ENCODE measurements at regions not wholly inside any gene's neighbourhood (a gene's known extent, or its start where the extent isn't known, plus 50 kb on each side); places are given as distances from the start of the nearest gene placed in this dataset.

DNA sequence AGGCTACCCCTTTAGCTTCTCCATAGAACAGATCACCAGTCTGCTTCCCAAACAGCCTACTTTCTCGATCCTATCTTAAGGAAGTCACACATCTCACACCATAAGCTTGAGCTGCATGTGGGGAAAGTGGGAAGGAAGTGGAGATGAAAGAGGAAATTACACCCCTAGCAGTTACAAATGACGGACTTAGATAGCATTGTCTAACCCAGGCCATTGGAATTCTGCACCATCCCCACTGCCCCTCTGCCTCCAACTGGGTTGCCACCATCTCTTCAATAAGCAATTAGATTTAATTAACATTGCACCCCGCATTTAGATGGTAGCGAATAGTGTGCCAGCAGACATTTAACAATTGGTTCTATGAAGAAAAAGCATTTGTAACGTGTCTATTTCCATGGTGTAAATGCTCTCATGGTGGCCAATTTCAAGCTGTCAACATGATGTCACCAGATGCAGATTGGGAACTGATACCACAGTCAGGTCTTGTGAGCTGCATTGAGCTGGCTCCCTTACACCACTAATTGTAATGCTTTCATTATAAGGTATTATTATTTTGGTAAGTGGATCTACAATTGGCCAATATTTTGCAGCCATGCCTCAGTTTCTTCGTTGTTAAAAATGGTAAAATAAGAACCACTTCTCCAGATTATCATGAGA is 124.7 kb downstream of the CD24 start:
- no peak for DNase-seq (ENCODE audit: low read depth, low spot score)
- POLR2A ChIA-PET, result no interaction called here
- H3K4me3 ChIP-seq (ENCODE audit: low read depth, low read length), result no peak overlapping the region

DNA sequence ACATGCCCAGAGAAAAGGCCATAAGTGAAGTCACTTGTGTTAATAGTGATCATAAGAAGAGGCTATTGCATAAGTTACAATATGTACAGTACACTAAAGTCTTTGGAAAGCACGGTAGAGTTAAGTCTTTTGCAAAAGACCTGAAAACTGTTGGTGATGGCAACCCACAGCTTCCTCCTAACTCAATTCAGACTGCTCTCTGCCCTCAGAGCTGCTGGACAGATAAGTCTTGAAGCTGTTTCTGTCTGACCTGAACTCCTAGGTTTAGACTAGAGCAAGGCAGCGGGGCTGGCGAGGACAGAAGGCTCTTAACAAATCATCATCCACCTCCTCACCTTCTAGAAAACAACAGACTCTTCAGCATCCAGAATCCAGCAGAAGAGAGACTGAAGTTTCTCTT is 125.4 kb downstream of the CD24 start:
- H3K27ac ChIP-seq (ENCODE audit: low read depth, low read length), result no peak overlapping the region
- no peak overlapping the region for H3K4me3 ChIP-seq (ENCODE audit: low read depth, low read length)
- CTCF ChIA-PET, result no interaction called here
- DNase-seq (ENCODE audit: low read depth, low spot score), result no peak
- H3K27me3 ChIP-seq (ENCODE audit: control insufficient read depth, insufficient read depth, low read length), result no peaks in the 10 kb centered on the region
- TF ChIP-seq, protein P1, sequence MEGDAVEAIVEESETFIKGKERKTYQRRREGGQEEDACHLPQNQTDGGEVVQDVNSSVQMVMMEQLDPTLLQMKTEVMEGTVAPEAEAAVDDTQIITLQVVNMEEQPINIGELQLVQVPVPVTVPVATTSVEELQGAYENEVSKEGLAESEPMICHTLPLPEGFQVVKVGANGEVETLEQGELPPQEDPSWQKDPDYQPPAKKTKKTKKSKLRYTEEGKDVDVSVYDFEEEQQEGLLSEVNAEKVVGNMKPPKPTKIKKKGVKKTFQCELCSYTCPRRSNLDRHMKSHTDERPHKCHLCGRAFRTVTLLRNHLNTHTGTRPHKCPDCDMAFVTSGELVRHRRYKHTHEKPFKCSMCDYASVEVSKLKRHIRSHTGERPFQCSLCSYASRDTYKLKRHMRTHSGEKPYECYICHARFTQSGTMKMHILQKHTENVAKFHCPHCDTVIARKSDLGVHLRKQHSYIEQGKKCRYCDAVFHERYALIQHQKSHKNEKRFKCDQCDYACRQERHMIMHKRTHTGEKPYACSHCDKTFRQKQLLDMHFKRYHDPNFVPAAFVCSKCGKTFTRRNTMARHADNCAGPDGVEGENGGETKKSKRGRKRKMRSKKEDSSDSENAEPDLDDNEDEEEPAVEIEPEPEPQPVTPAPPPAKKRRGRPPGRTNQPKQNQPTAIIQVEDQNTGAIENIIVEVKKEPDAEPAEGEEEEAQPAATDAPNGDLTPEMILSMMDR (IDR thresholded peaks at IDR 0.05; ENCODE audit: low read depth, low read length), result no peak
- no peaks in the 10 kb centered on the region for H3K9me3 ChIP-seq (ENCODE audit: control insufficient read depth, insufficient read depth, low read length)
- POLR2A ChIA-PET, result no interaction called here

More for the DNA sequence above, 124.7 kb downstream of the CD24 start:
- CTCF ChIA-PET, result interaction anchor here (0.6 kb wide), 1 partner anchor 200 kb away, joined by 3 read pairs; no protein-coding TSS in a partner anchor
- no peaks in the 10 kb centered on the region for H3K9me3 ChIP-seq (ENCODE audit: control insufficient read depth, insufficient read depth, low read length)
- H3K27me3 ChIP-seq (ENCODE audit: control insufficient read depth, insufficient read depth, low read length), result no peaks in the 10 kb centered on the region
- no peak overlapping the region for H3K27ac ChIP-seq (ENCODE audit: low read depth, low read length)
- TF ChIP-seq, protein P1 (IDR thresholded peaks at IDR 0.05; ENCODE audit: low read depth, low read length), result no peak

DNA sequence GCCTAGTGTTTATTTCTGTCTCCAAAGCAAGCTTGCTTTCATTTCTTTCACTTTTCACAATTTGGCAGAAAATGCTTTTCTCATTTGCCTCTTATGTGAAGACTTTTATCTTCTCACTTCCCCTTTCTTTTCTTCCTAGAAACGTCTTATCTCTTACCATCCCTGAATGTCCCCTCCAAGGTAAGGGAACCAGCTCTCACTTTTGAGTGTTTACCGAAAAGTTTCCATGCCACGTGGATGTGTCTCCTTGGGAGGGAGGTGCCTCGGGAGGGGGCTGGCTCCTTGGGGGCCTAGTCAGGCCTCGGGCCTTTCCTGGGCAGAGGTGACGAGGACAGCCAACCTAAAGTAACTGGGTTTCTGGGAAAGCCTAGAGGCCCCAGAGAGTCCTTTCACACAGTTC is 127.4 kb downstream of the CD24 start:
- H3K27me3 ChIP-seq (ENCODE audit: control insufficient read depth, insufficient read depth, low read length), result no peaks in the 10 kb centered on the region
- H3K27ac ChIP-seq (ENCODE audit: low read depth, low read length), result no peak overlapping the region
- DNase-seq (ENCODE audit: low read depth, low spot score), result no peak
- TF ChIP-seq, protein P1 (IDR thresholded peaks at IDR 0.05; ENCODE audit: low read depth, low read length), result no peak
- ChIA-PET CTCF (no interaction called here), POLR2A (no interaction called here)
- H3K4me3 ChIP-seq (ENCODE audit: low read depth, low read length), result no peak overlapping the region
- no peaks in the 10 kb centered on the region for H3K9me3 ChIP-seq (ENCODE audit: control insufficient read depth, insufficient read depth, low read length)

DNA sequence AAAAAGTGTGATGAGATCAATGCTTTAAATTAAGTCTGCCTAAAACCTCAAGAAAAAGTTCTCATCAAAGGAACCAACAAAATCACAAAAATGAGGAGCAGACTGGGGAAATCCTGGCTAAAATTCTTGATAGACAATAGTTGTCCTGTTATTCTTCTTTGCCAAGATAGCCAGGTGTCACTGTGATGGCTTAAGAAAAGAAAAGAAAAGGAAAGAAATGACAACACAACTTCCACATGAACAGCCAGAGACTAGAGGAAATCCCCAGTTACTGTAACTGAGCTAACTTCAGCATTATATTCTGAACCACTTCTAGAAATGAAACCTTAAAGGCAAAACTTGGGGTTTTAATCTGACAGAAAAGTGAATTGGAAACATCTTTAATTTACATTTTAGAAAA is 129.6 kb downstream of the CD24 start:
- POLR2A ChIA-PET, result no interaction called here

DNA sequence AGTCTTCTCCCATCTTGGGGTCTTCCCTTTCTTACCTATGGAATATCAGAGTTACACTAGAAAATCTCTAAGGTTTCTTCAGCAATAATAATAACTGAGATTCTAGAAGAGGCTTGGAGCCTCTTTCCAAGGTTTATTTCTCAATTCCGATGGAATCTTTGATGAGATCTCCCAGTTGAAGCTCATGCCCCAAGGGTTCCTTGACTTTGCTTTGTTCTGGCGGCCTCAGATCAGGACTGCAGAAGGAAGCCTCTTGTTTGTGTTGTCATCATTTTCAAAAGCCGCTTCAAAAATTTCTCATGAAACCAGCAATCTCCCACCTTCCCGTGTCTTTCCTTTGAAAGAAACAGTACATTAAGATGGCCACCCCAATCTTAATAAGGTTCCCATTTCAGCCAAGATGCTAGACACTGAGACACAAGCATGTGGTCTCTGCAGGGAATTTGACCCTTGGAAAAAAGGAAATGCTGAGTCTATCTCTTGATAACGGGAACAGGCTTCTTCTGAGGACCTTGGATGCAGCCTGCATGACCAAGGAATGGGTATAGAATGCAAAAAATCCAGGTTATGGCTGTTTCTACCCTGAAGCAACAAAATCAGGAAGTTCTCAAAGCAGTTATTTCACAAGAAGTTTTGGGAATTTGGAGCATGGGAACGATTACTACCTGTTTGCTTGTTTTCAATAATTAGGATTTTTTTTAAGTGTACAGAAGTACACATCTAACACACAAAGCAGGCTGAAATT is 141.6 kb downstream of the CD24 start:
- TF ChIP-seq, protein P1 (IDR thresholded peaks at IDR 0.05; ENCODE audit: low read depth, low read length), result no peak
- peaks cover 3% of the 10 kb centered on the region for H3K27me3 ChIP-seq (ENCODE audit: control insufficient read depth, insufficient read depth, low read length)
- DNase-seq (ENCODE audit: low read depth, low spot score), result no peak
- H3K27ac ChIP-seq (ENCODE audit: low read depth, low read length), result no peak overlapping the region
- H3K4me3 ChIP-seq (ENCODE audit: low read depth, low read length), result no peak overlapping the region
- POLR2A ChIA-PET, result no interaction called here
- no peaks in the 10 kb centered on the region for H3K9me3 ChIP-seq (ENCODE audit: control insufficient read depth, insufficient read depth, low read length)
- CTCF ChIA-PET, result no interaction called here

More for the DNA sequence above, 129.6 kb downstream of the CD24 start:
- Histone ChIP-seq H3K27me3 (ENCODE audit: control insufficient read depth, insufficient read depth, low read length) (no peaks in the 10 kb centered on the region), H3K4me3 (ENCODE audit: low read depth, low read length) (no peak overlapping the region), H3K9me3 (ENCODE audit: control insufficient read depth, insufficient read depth, low read length) (no peaks in the 10 kb centered on the region), H3K27ac (ENCODE audit: low read depth, low read length) (no peak overlapping the region)
- TF ChIP-seq, protein P1 (IDR thresholded peaks at IDR 0.05; ENCODE audit: low read depth, low read length), result no peak
- CTCF ChIA-PET, result no interaction called here
- no peak for DNase-seq (ENCODE audit: low read depth, low spot score)
